ENCODE measurements at regions not wholly inside any gene's neighbourhood (a gene's known extent, or its start where the extent isn't known, plus 50 kb on each side); places are given as distances from the start of the nearest gene placed in this dataset.

DNA sequence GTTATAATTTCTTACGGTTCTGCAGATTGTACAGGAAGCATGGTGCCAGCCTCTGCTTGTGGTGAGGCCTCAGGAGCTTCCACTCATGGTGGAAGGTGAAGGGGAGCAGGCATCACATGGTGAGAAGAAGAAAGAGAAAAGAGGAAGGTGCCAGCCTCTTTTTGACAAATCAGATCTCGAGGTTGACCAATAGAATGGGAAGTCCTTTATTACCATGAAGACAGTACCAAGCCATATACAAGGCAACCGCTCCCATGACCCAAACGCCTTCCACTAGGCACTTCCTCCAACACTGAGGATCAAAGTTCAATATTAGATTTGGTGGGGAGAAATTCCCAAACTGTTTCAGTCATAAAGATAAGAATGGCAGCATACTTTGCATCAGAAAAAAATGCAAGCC is 502.8 kb downstream of the GLRX3 start:
- no peak for DNase-seq

GRCh38 chr10:130642926-130643325 is 506.7 kb downstream of the GLRX3 start:
- DNase-seq, result no peak

GRCh38 chr10:130647341-130647740 is 511.1 kb downstream of the GLRX3 start:
- DNase-seq, result no peak

GRCh38 chr10:130648807-130649206 is 512.6 kb downstream of the GLRX3 start:
- no peak for DNase-seq

- no peak for DNase-seq
Observed at GRCh38 chr10:130652544-130652943, 516.4 kb downstream of the GLRX3 start.

DNA sequence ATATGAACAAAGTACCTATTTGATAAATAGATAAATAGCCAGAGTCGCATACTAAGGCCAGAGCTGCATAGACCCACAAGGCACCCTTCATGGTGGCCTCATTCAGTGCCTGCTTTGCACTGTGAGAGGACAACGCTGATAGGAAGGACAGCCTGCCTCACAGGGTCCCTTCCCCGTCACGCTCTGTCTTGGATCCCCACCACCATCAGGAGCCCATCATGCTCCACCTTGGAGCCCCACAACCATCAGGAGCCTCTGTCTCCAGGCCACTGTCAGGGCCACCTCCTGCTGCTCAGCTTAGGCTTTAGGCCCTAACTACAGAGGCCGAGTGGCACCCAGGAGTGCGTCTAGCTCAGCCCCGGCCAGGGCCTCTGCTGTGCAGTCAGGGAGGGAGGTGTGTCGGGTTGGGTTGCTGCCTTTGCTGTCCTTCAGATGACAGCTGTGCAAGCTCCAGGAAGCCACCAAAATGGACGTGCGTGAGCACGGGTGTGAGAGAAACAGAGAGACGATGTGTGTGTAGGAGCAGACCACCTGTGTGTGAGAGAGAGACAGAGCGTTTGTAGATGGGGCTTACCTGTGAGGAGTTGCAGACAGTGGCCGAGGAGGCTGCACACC is 516.9 kb downstream of the GLRX3 start:
- DNase-seq, result no peak

GRCh38 chr10:130654726-130655125 is 518.5 kb downstream of the GLRX3 start:
- DNase-seq, result no peak

GRCh38 chr10:130655313-130656186 is 519.4 kb downstream of the GLRX3 start:
- DNase-seq, result no peak

DNA sequence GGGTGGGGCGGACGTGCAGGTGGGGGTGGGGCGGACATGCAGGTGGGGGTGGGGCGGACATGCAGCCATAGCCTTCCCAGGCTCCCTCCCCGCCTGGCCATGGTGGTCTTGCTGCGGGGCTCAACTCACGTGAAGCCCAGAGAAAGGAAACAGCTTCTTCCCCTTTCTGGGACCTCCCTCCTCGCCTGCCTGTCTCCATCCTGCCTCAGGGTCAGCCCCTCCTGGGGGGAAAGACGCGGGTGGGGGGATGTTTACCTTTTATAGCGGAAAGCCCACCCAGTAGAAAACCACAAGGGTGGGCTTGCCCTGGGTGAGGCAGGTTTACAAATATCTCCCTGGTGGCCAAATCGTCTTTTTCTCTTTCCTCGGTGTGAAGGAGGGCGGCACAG is 520.0 kb downstream of the GLRX3 start:
- no peak for DNase-seq

DNA sequence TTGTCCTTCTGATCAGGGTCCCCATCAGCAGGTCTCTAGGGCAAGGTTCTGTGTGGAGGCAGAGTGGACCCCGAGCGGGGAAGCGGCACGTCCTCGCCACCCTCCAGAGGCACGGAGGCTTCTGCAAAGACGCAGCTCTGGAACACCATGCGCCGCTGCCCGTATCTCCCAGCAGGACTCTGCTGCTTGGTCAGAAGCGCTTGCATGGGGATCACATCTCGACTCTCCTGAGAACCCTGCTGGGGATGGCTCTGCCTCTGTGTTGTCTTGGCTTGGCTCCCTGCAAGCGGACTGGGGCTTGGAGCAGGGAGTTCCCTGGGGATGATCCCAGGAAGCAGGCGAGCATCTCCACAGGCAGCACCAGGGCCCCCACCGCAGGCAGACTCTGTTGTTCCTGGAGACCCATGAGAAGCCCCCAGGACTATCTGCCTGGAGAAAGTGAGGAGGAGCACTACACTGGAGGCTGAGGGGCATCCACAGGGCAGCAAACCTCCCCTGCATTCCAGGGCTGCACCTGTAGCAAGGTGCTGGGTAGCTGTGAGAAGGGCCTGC is 520.5 kb downstream of the GLRX3 start:
- DNase-seq, result no peak

DNA sequence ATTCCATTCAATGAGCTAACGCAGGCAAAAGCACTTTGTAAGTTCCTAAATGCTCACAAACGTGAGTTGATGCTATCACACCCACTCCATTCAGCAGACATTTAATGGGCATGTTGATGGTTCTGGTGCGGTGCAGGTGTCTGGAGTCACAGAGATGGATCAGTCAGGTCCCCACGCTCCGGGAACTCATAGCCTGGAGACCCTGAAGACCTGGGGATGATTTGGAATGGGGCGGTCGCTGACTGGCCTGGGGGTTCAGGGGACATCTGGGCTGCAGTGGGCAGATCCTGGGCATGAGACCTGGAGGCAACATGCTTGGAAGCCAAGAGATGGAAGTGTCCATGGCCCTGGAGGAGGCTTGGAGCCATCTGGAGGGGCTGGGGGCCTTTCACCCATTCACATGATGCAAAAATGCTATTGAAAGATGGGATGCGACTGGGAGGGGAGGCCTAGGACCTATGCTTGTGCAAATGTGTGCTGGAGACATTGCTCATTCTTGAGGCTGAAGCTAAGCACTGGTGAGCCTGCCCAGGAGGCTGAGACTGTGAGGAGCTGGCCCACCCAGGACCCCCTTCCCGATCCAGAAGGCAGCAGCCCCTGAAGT is 522.6 kb downstream of the GLRX3 start:
- no peak for DNase-seq

- DNase-seq, result no peak
Observed at GRCh38 chr10:130659528-130659927, 523.3 kb downstream of the GLRX3 start.

DNA sequence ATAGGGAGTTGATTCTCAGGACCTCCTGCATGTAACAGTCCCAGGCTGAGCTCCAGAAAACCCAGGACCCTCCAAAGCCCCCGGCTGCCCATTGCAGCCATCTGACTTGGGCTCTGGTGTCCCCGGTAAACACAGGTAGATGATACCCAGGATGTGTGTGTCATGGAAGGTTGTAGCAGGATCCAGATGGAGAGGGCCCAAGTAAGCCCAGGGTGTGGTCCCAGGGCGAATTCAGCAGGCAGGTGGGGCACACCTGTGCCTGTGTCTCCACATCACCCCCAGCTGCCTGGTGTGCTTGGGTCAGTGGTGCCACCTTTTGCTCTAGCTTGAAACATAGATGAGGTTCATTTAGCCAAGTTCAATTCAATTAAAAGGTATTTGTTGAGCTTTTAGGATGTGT is 524.1 kb downstream of the GLRX3 start:
- DNase-seq, result no peak

DNA sequence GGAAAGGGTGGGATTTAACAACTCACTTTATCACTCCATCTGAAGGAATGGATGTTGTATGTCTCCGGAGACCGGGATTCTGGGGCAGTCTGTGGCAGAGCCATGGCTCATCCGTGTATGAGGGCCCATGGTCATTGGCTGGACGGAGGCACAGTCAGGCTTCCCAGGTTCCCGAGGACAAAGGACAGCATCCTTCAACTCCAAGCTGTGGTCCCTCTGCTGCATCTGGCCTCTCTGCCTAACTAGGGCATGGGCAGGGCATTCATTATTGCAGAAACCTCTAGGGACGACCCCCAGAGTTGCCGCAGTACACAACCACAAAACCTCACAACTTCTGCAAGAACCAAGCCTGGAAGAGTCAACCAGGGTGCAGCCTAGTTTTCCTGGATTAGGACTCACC is 525.2 kb downstream of the GLRX3 start:
- DNase-seq, result no peak

DNA sequence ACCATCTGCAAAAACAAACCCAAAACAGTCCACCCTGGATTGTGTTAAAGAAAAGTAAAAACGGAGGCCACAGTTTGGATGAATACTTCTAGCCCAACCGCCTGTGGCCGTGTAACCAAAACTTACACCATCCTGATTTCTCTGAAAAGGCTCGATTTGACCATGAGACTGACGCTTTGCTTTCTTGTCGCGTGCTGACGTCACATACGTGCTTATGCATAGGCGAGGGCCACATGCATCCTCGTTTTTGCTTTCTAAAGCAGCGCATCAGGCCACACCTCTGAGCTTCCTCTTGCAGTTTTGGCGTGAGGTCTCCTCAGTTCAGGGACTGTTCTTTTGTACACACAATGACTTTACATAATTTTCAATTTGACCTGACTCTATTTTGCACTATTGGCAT is 526.6 kb downstream of the GLRX3 start:
- DNase-seq, result no peak

- no peak for DNase-seq
Observed at GRCh38 chr10:130664526-130664925, 528.3 kb downstream of the GLRX3 start.

DNA sequence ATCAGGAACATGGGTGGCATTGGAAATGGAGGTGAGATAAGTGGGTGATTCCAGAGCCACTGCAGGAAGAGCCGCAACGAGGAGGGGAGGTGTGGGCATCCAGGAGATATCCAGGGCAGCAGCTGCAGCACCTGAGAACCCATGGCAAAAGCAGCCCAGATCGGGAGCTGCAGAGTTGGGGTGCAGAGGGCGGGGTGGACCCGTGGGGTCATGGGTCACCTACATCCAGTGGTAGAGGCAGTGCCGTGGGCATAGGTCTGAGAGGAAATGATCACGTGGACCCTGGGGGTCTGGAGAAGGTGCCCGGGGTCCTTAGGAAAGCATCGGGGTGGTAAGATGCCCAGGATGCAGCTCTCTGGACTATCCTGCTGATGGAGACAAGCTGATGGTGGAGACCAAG is 530.0 kb downstream of the GLRX3 start:
- DNase-seq, result no peak

DNA sequence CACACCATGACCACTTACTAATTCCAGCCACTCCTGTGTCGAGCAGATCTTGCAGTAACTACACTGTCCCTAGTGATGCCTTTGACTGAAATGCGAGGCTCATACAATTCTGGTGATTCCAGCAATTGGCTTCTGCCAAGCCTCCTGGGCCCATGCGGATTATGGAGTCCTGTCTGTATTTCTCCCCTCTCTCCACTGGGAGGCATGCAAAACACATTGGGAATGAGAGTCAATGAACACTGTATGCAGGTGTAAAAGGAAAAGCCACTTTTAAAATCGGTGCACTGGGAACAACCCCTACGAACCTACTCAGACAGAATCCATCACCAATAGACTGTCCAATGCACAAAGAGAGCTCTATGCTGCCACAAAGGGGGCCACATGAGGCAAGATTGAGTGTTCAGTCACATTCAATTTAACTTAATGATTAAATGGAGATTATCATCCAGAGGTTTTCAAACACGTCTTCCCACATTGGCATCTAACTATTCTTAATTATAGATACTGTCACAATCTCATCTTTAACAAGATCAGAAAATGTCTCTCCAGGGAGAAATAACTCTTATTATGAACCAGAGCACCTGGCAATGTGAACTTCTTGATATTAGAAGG is 550.6 kb downstream of the GLRX3 start:
- no peak for DNase-seq

DNA sequence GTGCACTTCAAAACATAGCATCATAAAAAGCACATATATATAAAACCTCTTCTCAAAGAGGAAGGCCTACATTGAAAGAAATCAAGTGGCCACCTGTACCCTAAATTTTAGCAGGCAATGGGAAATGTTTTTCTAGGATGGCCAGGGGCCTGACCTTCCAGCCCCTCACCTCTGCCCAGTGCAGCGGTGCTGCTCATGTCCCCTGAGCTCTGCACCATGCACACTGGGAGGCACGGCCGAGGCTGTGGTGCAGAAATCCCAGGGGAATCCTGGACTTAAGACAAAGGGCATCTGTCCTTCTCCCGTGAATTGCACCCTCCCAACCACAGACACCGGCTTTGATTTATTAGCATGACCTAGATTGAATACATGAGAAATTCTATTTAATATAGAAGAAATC is 551.4 kb downstream of the GLRX3 start:
- DNase-seq, result no peak

GRCh38 chr10:130689743-130690626 is 553.8 kb downstream of the GLRX3 start:
- no peak for DNase-seq

DNA sequence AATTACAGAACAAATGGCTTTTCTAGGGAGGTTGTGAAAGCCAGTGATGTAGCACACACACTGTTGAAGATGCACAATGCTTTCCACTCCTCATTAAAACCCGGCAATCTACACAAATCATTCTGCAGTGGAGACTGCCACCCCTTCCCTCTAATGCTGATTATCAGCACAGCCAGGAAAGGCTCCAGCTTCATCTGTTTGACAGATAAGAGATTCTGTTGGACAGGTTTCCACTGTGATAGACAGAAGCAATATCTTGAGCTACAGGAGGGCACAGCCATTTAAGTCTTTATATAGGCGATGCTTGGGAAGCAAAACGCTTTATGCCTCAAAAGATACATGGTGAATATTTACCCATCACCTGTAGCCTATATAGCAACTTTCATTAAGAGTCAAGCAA is 555.6 kb downstream of the GLRX3 start:
- DNase-seq, result no peak

DNA sequence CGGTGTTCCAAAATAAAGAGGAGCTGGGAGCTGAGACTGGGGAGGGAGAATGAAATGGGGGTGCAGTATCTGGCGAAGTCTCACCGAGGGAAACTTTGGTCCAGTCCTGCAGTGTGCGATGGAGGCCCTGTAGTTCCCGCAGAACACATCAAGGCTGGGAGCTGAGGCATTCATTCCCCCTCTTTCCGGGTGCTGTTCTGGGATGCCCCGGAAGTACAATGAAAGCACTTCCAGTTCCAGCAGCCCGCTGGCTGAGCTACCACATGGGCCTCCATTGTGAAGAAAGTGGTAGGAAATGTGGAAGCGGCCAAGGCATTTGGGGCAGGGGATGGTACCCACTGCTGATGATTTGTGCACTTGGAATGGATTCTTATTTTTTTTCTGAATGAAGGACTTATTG is 560.7 kb downstream of the GLRX3 start:
- DNase-seq, result no peak

Measured in activated CD4-positive, alpha-beta T cell treated with anti-CD3 and anti-CD28 coated beads for 48 hours (primary cell).